OCI-LY3 (cell line): ENCODE measurements at regions not wholly inside any gene's neighbourhood (a gene's known extent, or its start where the extent isn't known, plus 50 kb on each side); places are given as distances from the start of the nearest gene placed in this dataset.

Source experiments
- H2AFZ ChIP-seq: fragments of 200-600, 300-600 bp; shearing (Covaris generic); 2 replicates; pipeline ENCODE4 v1.6.0; 2014; ENCODE audit warnings: antibody characterized with exemption, low read depth, low read length
- H3K27ac ChIP-seq: fragments of 200-600, 300-600 bp; sonication (generic); 2 replicates; pipeline ENCODE4 v1.5.1; 2014; ENCODE audit warnings: mild to moderate bottlenecking, low read length, moderate library complexity, mixed read lengths
- H3K27me3 ChIP-seq: fragments of 200-600, 300-600 bp; sonication (generic); 2 replicates; pipeline ENCODE4 v1.6.1; 2014; ENCODE audit warnings: low read depth, low read length, mixed read lengths
- H3K36me3 ChIP-seq: fragments of 200-600, 300-600 bp; sonication (generic); replicated peaks from 2 replicates; pipeline ENCODE3; 2014; ENCODE audit warnings: low read depth, low read length, mixed read lengths
- H3K4me1 ChIP-seq: fragments of 300-600, 200-600 bp; sonication (generic); 2 replicates; pipeline ENCODE4 v1.6.1; 2014; ENCODE audit warnings: low read length, mixed read lengths
- H3K4me2 ChIP-seq: fragments of 200-600, 300-600 bp; sonication (generic); 2 replicates; pipeline ENCODE4 v1.6.1; 2014; ENCODE audit warnings: low read length, mixed read lengths
- H3K4me3 ChIP-seq: fragments of 300-600, 200-600 bp; sonication (generic); 2 replicates; pipeline ENCODE4 v1.5.1; 2014; ENCODE audit warnings: antibody characterized with exemption, mild to moderate bottlenecking, low read length, moderate library complexity
- H3K79me2 ChIP-seq: fragments of 300-600, 200-600 bp; shearing (Covaris generic); 2 replicates; pipeline ENCODE4 v1.6.1; 2014; ENCODE audit warnings: mild to moderate bottlenecking, low read length, mixed read lengths
- H3K9ac ChIP-seq: fragments of 300-600, 200-600 bp; shearing (Covaris generic); 2 replicates; pipeline ENCODE4 v1.6.0; 2014; ENCODE audit warnings: mild to moderate bottlenecking, low read length, moderate library complexity
- H3K9me3 ChIP-seq: fragments of 200-600, 300-600 bp; shearing (Covaris generic); 2 replicates; pipeline ENCODE4 v1.6.1; 2014; ENCODE audit warnings: low read length, mixed read lengths; ENCODE audit not compliant: insufficient read depth
- H4K20me1 ChIP-seq: fragments of 200-600, 300-600 bp; sonication (generic); 2 replicates; pipeline ENCODE4 v1.6.1; 2016; ENCODE audit warnings: low read length, mixed read lengths; ENCODE audit not compliant: insufficient read depth
- CTCF ChIP-seq: fragments of 200-600, 300-600 bp; sonication (generic); IDR thresholded peaks from 2 replicates; pipeline ENCODE4 v1.5.1; 2014; ENCODE audit warnings: antibody characterized with exemption, low read length, low read depth
- EZH2phosphoT487 ChIP-seq: fragments of 200-600 bp; shearing (Covaris generic); IDR thresholded peaks from 2 replicates; pipeline ENCODE4 v1.6.1; 2018; ENCODE audit warnings: antibody characterized with exemption, mixed run types, low read depth

GRCh38 chr3:72347819-72348319 is 500.4 kb downstream of the SHQ1 start:
- TF ChIP-seq CTCF, result no peak
- TF ChIP-seq EZH2phosphoT487, result no peak
- H3K4me2 ChIP-seq, result no peak overlapping the region
- H2AFZ ChIP-seq, result no peak overlapping the region
- no peak overlapping the region for H3K4me3 ChIP-seq
- no peaks in the 10 kb centered on the region for H3K9me3 ChIP-seq
- H3K36me3 ChIP-seq, result no peaks in the 10 kb centered on the region
- no peaks in the 10 kb centered on the region for H4K20me1 ChIP-seq
- H3K79me2 ChIP-seq, result no peaks in the 10 kb centered on the region
- peaks cover 54% of the 10 kb centered on the region for H3K27me3 ChIP-seq
- no peak overlapping the region for H3K27ac ChIP-seq
- H3K4me1 ChIP-seq, result no peaks in the 10 kb centered on the region
- no peak overlapping the region for H3K9ac ChIP-seq

DNA sequence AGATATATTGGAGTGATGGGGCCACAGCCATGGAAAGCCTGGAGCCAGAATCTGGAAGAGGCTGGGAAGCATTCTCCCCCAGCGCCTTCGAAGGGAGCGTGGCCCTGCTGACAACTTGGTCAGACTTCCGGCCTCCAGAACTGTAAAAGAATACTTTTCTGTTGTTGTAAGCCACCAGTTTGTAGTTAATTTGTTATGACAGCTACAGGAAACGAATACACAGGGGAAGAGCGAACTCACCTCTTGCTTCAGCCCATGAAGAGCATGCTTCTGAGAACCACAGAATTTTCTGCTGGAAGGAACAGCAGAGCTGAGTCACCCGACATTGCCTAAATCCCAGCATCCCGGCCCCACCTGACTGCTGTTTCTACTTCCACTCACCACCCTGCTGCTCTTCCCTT is 501.7 kb downstream of the SHQ1 start:
- Histone ChIP-seq H3K27ac (no peak overlapping the region), H3K4me3 (no peak overlapping the region), H3K36me3 (no peaks in the 10 kb centered on the region), H3K4me1 (no peaks in the 10 kb centered on the region), H3K9ac (no peak overlapping the region), H3K4me2 (no peak overlapping the region), H4K20me1 (no peaks in the 10 kb centered on the region), H3K79me2 (no peaks in the 10 kb centered on the region), H2AFZ (no peak overlapping the region), H3K27me3 (peaks cover 45% of the 10 kb centered on the region), H3K9me3 (no peaks in the 10 kb centered on the region)
- TF ChIP-seq EZH2phosphoT487 (no peak), CTCF (no peak)

GRCh38 chr3:72345980-72346379 is 502.3 kb downstream of the SHQ1 start:
- Histone ChIP-seq H3K9me3 (no peaks in the 10 kb centered on the region), H3K9ac (no peak overlapping the region), H3K4me2 (no peak overlapping the region), H2AFZ (no peak overlapping the region), H3K79me2 (no peaks in the 10 kb centered on the region), H3K4me3 (no peak overlapping the region), H3K27me3 (peaks cover 39% of the 10 kb centered on the region), H3K36me3 (no peaks in the 10 kb centered on the region), H3K27ac (no peak overlapping the region), H3K4me1 (no peaks in the 10 kb centered on the region), H4K20me1 (no peaks in the 10 kb centered on the region)
- TF ChIP-seq CTCF, result no peak
- no peak for TF ChIP-seq EZH2phosphoT487

DNA sequence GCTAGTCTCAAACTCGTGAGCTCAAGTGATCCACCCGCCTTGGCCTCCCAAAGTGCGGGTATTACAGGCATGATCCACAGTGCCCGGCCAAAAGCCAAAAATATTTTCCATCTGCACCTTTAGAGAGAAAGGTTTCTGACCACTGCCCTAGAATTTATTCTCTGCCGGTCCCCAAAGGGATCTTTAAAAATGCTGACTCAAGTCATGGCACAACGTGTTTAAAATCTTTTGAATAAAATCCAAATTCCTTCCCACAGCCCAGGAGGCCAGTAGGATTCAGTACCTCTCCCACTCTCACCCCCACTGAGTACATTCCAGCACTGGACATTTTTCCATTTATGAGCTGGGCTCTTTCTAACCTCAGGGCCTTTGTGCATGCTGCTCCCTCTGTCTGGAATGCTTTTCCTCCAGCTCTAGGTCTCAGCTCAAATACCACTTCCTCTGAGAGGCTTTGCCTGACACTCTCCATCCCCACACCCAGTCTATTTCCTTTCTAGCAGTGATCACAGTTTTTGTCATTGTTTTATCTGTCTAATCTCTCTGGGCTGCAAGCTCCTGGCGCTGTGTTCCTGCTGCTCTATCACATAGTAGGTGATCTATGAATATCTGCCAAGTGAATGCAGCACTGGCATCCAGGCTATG is 502.9 kb downstream of the SHQ1 start:
- no peaks in the 10 kb centered on the region for H3K79me2 ChIP-seq
- no peak overlapping the region for H3K9ac ChIP-seq
- no peaks in the 10 kb centered on the region for H4K20me1 ChIP-seq
- H3K36me3 ChIP-seq, result no peaks in the 10 kb centered on the region
- H3K27me3 ChIP-seq, result peaks cover 33% of the 10 kb centered on the region
- H3K27ac ChIP-seq, result no peak overlapping the region
- H3K4me1 ChIP-seq, result no peaks in the 10 kb centered on the region
- no peak overlapping the region for H2AFZ ChIP-seq
- no peaks in the 10 kb centered on the region for H3K9me3 ChIP-seq
- no peak overlapping the region for H3K4me2 ChIP-seq
- H3K4me3 ChIP-seq, result no peak overlapping the region
- no peak for TF ChIP-seq EZH2phosphoT487
- TF ChIP-seq CTCF, result no peak
